Activated naive CD4-positive, alpha-beta T cell treated with anti-CD3 and anti-CD28 coated beads, Interleukin-2, amount 50 U/mL, for 72 hours (primary cell): ENCODE measurements at regions not wholly inside any gene's neighbourhood (a gene's known extent, or its start where the extent isn't known, plus 50 kb on each side); places are given as distances from the start of the nearest gene placed in this dataset.
"Not testable (repeated sequence)": the region's sequence is repeated elsewhere in the genome, so short reads cannot be mapped to it uniquely, and the experiment has no call there.

Experiments used
- ATAC-seq, 2 donors: fragments of 150-1000 bp; cut with Tn5 transposase; 2 replicates each; pipeline ENCODE4 v1.10.0; 2021; ENCODE audit warnings: mild to moderate bottlenecking in 2 of 2, moderate library complexity in 2 of 2
- DNase-seq, 2 donors: peaks; one replicate each; pipeline ENCODE4 v3.0.0; 2021 to 2022; ENCODE audit warnings: low spot score in 2 of 2
- H3K27ac Mint-ChIP-seq, 2 donors: one replicate each; pipeline ENCODE4 v1.8.0; 2022; ENCODE audit warnings: mild to moderate bottlenecking in 2 of 2, mixed read lengths in 2 of 2
- H3K36me3 Mint-ChIP-seq, 2 donors: one replicate each; pipeline ENCODE4 v1.8.0; 2022; ENCODE audit warnings: mixed read lengths in 2 of 2
- H3K9me3 Mint-ChIP-seq, 2 donors: one replicate each; pipeline ENCODE4 v1.8.0; 2022; ENCODE audit warnings: mixed read lengths in 2 of 2

- DNase-seq (no peak), ATAC-seq (no peak)
- Mint-ChIP-seq H3K9me3 (peaks cover 10 to 19% of the 10 kb centered on the region in 2 donors), H3K36me3 (peaks cover 0 to 13% of the 10 kb centered on the region in 2 donors), H3K27ac (no peak overlapping the region)
Measured at GRCh38 chr2:114108824-114109416, 219.0 kb downstream of the ACTR3 start.

- Mint-ChIP-seq H3K27ac (no peak overlapping the region), H3K36me3 (no peaks in the 10 kb centered on the region)
Measured at GRCh38 chr2:114111329-114111728, 221.4 kb downstream of the ACTR3 start.

GRCh38 chr2:114113518-114113917 lies 223.6 kb downstream of the ACTR3 start:
- no peaks in the 10 kb centered on the region for H3K36me3 Mint-ChIP-seq
- no peaks in the 10 kb centered on the region for H3K9me3 Mint-ChIP-seq
- H3K27ac Mint-ChIP-seq: no peak overlapping the region
- DNase-seq: no peak
- ATAC-seq: no peak

More at GRCh38 chr2:114111329-114111728, 221.4 kb downstream of the ACTR3 start:
- ATAC-seq: no peak
- peaks cover 0 to 5% of the 10 kb centered on the region in 2 donors for H3K9me3 Mint-ChIP-seq
- DNase-seq: no peak

- H3K27ac Mint-ChIP-seq: no peak overlapping the region
- no peak for DNase-seq
Measured at GRCh38 chr2:114118088-114118487, 228.2 kb downstream of the ACTR3 start.

GRCh38 chr2:114119862-114120261 lies 230.0 kb downstream of the ACTR3 start:
- Mint-ChIP-seq H3K9me3 (no peaks in the 10 kb centered on the region), H3K27ac (no peak overlapping the region), H3K36me3 (no peaks in the 10 kb centered on the region)
- no peak for ATAC-seq
- DNase-seq: no peak

More at GRCh38 chr2:114118088-114118487, 228.2 kb downstream of the ACTR3 start:
- no peak for ATAC-seq
- no peaks in the 10 kb centered on the region for H3K36me3 Mint-ChIP-seq
- no peaks in the 10 kb centered on the region for H3K9me3 Mint-ChIP-seq

- ATAC-seq (no peak), DNase-seq (no peak)
- H3K9me3 Mint-ChIP-seq: no peaks in the 10 kb centered on the region
- H3K36me3 Mint-ChIP-seq: no peaks in the 10 kb centered on the region
- H3K27ac Mint-ChIP-seq: no peak overlapping the region
Measured at GRCh38 chr2:114122930-114123329, 233.0 kb downstream of the ACTR3 start.

GRCh38 chr2:114123925-114124324 lies 234.0 kb downstream of the ACTR3 start:
- H3K27ac Mint-ChIP-seq: no peak overlapping the region
- no peaks in the 10 kb centered on the region for H3K36me3 Mint-ChIP-seq
- no peaks in the 10 kb centered on the region for H3K9me3 Mint-ChIP-seq
- DNase-seq (no peak), ATAC-seq (no peak)

GRCh38 chr2:114127372-114127771 lies 237.5 kb downstream of the ACTR3 start:
- H3K9me3 Mint-ChIP-seq: no peaks in the 10 kb centered on the region
- no peak overlapping the region for H3K27ac Mint-ChIP-seq

GRCh38 chr2:114128263-114128662 lies 238.4 kb downstream of the ACTR3 start:
- ATAC-seq (no peak), DNase-seq (no peak)
- H3K36me3 Mint-ChIP-seq: no peaks in the 10 kb centered on the region
- no peak overlapping the region for H3K27ac Mint-ChIP-seq
- no peaks in the 10 kb centered on the region for H3K9me3 Mint-ChIP-seq

More at GRCh38 chr2:114127372-114127771, 237.5 kb downstream of the ACTR3 start:
- no peak for DNase-seq
- no peaks in the 10 kb centered on the region for H3K36me3 Mint-ChIP-seq
- no peak for ATAC-seq

GRCh38 chr2:114128725-114129124 lies 238.8 kb downstream of the ACTR3 start:
- Mint-ChIP-seq H3K9me3 (no peaks in the 10 kb centered on the region), H3K27ac (no peak overlapping the region), H3K36me3 (no peaks in the 10 kb centered on the region)
- ATAC-seq (no peak), DNase-seq (no peak)

GRCh38 chr2:114132050-114132449 lies 242.2 kb downstream of the ACTR3 start:
- DNase-seq, H3K36me3 Mint-ChIP-seq, H3K27ac Mint-ChIP-seq, H3K9me3 Mint-ChIP-seq, ATAC-seq: not testable (repeated sequence)

- H3K9me3 Mint-ChIP-seq: no peaks in the 10 kb centered on the region
- no peaks in the 10 kb centered on the region for H3K36me3 Mint-ChIP-seq
- DNase-seq (no peak), ATAC-seq (no peak)
- H3K27ac Mint-ChIP-seq: no peak overlapping the region
Measured at GRCh38 chr2:114134146-114134545, 244.3 kb downstream of the ACTR3 start.

- ATAC-seq (no peak), DNase-seq (no peak)
- Mint-ChIP-seq H3K9me3 (peaks cover 0 to 3% of the 10 kb centered on the region in 2 donors), H3K36me3 (no peaks in the 10 kb centered on the region), H3K27ac (no peak overlapping the region)
Measured at GRCh38 chr2:114139542-114139941, 249.7 kb downstream of the ACTR3 start.

GRCh38 chr2:114156366-114157056 lies 266.6 kb downstream of the ACTR3 start:
- DNase-seq (no peak), ATAC-seq (no peak)
- Mint-ChIP-seq H3K9me3 (no peaks in the 10 kb centered on the region), H3K27ac (no peak overlapping the region), H3K36me3 (no peaks in the 10 kb centered on the region)

GRCh38 chr2:114157057-114157385 lies 267.1 kb downstream of the ACTR3 start:
- ATAC-seq: no peak
- no peak overlapping the region for H3K27ac Mint-ChIP-seq
- H3K9me3 Mint-ChIP-seq: no peaks in the 10 kb centered on the region
- DNase-seq: no peak
- no peaks in the 10 kb centered on the region for H3K36me3 Mint-ChIP-seq

- H3K36me3 Mint-ChIP-seq: no peaks in the 10 kb centered on the region
- DNase-seq (no peak), ATAC-seq (no peak)
- no peak overlapping the region for H3K27ac Mint-ChIP-seq
- H3K9me3 Mint-ChIP-seq: no peaks in the 10 kb centered on the region
Measured at GRCh38 chr2:114160263-114160981, 270.5 kb downstream of the ACTR3 start.

- H3K36me3 Mint-ChIP-seq: no peaks in the 10 kb centered on the region
- no peak overlapping the region for H3K27ac Mint-ChIP-seq
- DNase-seq (no peak), ATAC-seq (no peak)
- no peaks in the 10 kb centered on the region for H3K9me3 Mint-ChIP-seq
Measured at GRCh38 chr2:114161371-114161770, 271.5 kb downstream of the ACTR3 start.

GRCh38 chr2:114167799-114168198 lies 274.6 kb upstream of the DPP10 start:
- no peaks in the 10 kb centered on the region for H3K36me3 Mint-ChIP-seq
- H3K27ac Mint-ChIP-seq: no peak overlapping the region
- H3K9me3 Mint-ChIP-seq: peaks cover 0 to 4% of the 10 kb centered on the region in 2 donors
- no peak for ATAC-seq
- no peak for DNase-seq
